K562 (cell line): ENCODE measurements at regions not wholly inside any gene's neighbourhood (a gene's known extent, or its start where the extent isn't known, plus 50 kb on each side); places are given as distances from the start of the nearest gene placed in this dataset.

Experiments used
- ATAC-seq: fragments of 200-7000 bp; cut with Tn5 transposase; 3 replicates; pipeline ENCODE4 v1.9.1; 2020; ENCODE audit warnings: moderate library complexity
- BruUV-seq: library from RNA; stranded (reverse); fragments of 400-500 nt; replicated peaks from 2 replicates; lab custom pipeline; 2021; lab: Mats Ljungman, UMichigan
- CTCF ChIA-PET: fragments of 300-600 bp; formaldehyde crosslinking; extraction: SDS; loops from one replicate; lab custom pipeline; 2021; ENCODE audit warnings: low intra/inter-chr PET ratio; lab: Yijun Ruan, JAX
- POLR2A ChIA-PET: fragments of 300-600, 350-650 bp; sonication (Branson Sonifier 250); formaldehyde crosslinking; extraction: SDS; loops from one replicate; lab custom pipeline; 2021; ENCODE audit warnings: antibody characterized with exemption, inconsistent platforms; lab: Yijun Ruan, JAX
- DNase-seq, 4 experiments: peaks; one replicate each; pipeline versions ENCODE4 v3.0.0 to v3.0.0-alpha.2; 2011 to 2018; ENCODE audit warnings: low spot score in 3 of 4, mixed read lengths in 3 of 4; ENCODE audit errors: extremely low read depth in 1 of 4
- FAIRE-seq: peaks from 2 replicates; lab custom pipeline; 2011; peaks lifted over from hg19 to GRCh38; lab: Jason Lieb, UNC
- H2AFZ ChIP-seq: 2 replicates; pipeline ENCODE4 v1.6.0; 2011; ENCODE audit warnings: low read depth, low read length, control low read depth, inconsistent platforms
- H3K27ac ChIP-seq: fragments of 200-600 bp; 3 replicates; pipeline ENCODE4 v1.8.0; 2011; ENCODE audit warnings: low read depth, mild to moderate bottlenecking, control low read depth, inconsistent platforms, low read length, moderate library complexity, mixed read lengths; ENCODE audit errors: extremely low read depth
- H3K27me3 ChIP-seq, 2 experiments: fragments of 300-600 bp in 1 of 2; 2 replicates in 1 of 2; 3 replicates in 1 of 2; pipeline versions ENCODE4 v1.6.0 to v1.8.0; 2011; ENCODE audit warnings: inconsistent platforms in 2 of 2, low read length in 2 of 2, mild to moderate bottlenecking in 1 of 2, mixed read lengths in 1 of 2, moderate library complexity in 1 of 2; ENCODE audit not compliant: control insufficient read depth in 2 of 2, insufficient read depth in 2 of 2
- H3K36me3 ChIP-seq: fragments of 300-600 bp; 3 replicates; pipeline ENCODE4 v1.8.0; 2011; ENCODE audit warnings: mild to moderate bottlenecking, low read length, inconsistent platforms; ENCODE audit not compliant: control insufficient read depth, insufficient read depth
- H3K4me1 ChIP-seq, 2 experiments: fragments of 200-600 bp in 1 of 2; replicated peaks in 1 of 2; 2 replicates in 1 of 2; 3 replicates in 1 of 2; pipeline versions ENCODE4 v1.5.1 to v1.8.0; 2011; ENCODE audit warnings: inconsistent platforms in 2 of 2, low read length in 2 of 2, mild to moderate bottlenecking in 1 of 2, mixed read lengths in 1 of 2, moderate library complexity in 1 of 2; ENCODE audit not compliant: control insufficient read depth in 2 of 2, insufficient read depth in 2 of 2
- H3K4me2 ChIP-seq: 2 replicates; pipeline ENCODE4 v1.6.1; 2011; ENCODE audit warnings: low read length, control low read depth, inconsistent platforms, mixed read lengths; ENCODE audit not compliant: insufficient read depth
- H3K4me3 ChIP-seq: fragments of 200-600 bp; sonication (generic), shearing (Covaris generic); 2 replicates; pipeline ENCODE4 v1.5.1; 2016; ENCODE audit warnings: control low read depth, inconsistent platforms
- H3K79me2 ChIP-seq: fragments of 200-600 bp; 3 replicates; pipeline ENCODE4 v1.8.0; 2011; ENCODE audit warnings: low read length, inconsistent platforms; ENCODE audit not compliant: control insufficient read depth, insufficient read depth
- H3K9ac ChIP-seq, 2 experiments: 2 replicates each; pipeline versions ENCODE4 v1.6.0 to v1.6.1; 2011; ENCODE audit warnings: low read depth in 2 of 2, low read length in 2 of 2, control low read depth in 1 of 2, inconsistent platforms in 1 of 2, mild to moderate bottlenecking in 1 of 2, mixed read lengths in 1 of 2; ENCODE audit not compliant: insufficient read depth in 1 of 2
- H3K9me1 ChIP-seq: one replicate; pipeline ENCODE4 v1.6.0; 2011; ENCODE audit warnings: inconsistent platforms, mild to moderate bottlenecking, low read length, moderate library complexity; ENCODE audit not compliant: control insufficient read depth, insufficient read depth
- H3K9me3 ChIP-seq: replicated peaks from 2 replicates; pipeline ENCODE4 v1.5.1; 2011; ENCODE audit warnings: low read depth, low read length, inconsistent platforms; ENCODE audit not compliant: control insufficient read depth, insufficient read depth
- H4K20me1 ChIP-seq: replicated peaks from 2 replicates; pipeline ENCODE4 v1.6.1; 2011; ENCODE audit warnings: low read length, inconsistent platforms, mixed read lengths; ENCODE audit not compliant: control insufficient read depth, insufficient read depth
- AFF4 ChIP-seq: sonication (generic); formaldehyde crosslinking; IDR thresholded peaks from 2 replicates; pipeline ENCODE4 v1.8.0; 2023; ENCODE audit warnings: mild to moderate bottlenecking, missing genetic modification reagents
- ELF4 ChIP-seq: fragments of 450-650 bp; formaldehyde crosslinking; IDR thresholded peaks from 2 replicates; pipeline ENCODE4 v1.4.0; 2022; ENCODE audit warnings: missing genetic modification characterization
- GABPB2 ChIP-seq: fragments of 250-450 bp; sonication (Bioruptor Pico); conservative IDR thresholded peaks from 2 replicates; pipeline ENCODE4 v1.5.1; 2021; ENCODE audit warnings: mild to moderate bottlenecking
- GTF2F1 ChIP-seq: IDR thresholded peaks from 2 replicates; pipeline ENCODE4 v1.6.1; 2011; ENCODE audit warnings: low read depth, low read length, improper control_type of control experiment
- IFI16 ChIP-seq: fragments of 250-450 bp; sonication (Bioruptor Pico); IDR thresholded peaks from 2 replicates; pipeline ENCODE4 v2.1.2; 2022; ENCODE audit warnings: mild to moderate bottlenecking, inconsistent platforms
- PHF20 ChIP-seq: fragments of 450-650 bp; IDR thresholded peaks from 2 replicates; pipeline ENCODE4 v1.6.1; 2018; ENCODE audit not compliant: partially characterized antibody
- POLR2AphosphoS2 ChIP-seq: IDR thresholded peaks from 2 replicates; pipeline ENCODE4 v1.6.1; 2012; ENCODE audit warnings: low read length, improper control_type of control experiment
- RBBP5 ChIP-seq: fragments of 200-600 bp; sonication (generic); IDR thresholded peaks from 2 replicates; pipeline ENCODE4 v1.6.1; 2012; ENCODE audit warnings: borderline replicate concordance, mild to moderate bottlenecking, low read length, control low read depth, inconsistent platforms; ENCODE audit not compliant: insufficient read depth, poor library complexity, severe bottlenecking
- RUNX1 ChIP-seq: sonication (generic); IDR thresholded peaks from 2 replicates; pipeline ENCODE4 v1.6.1; 2016; ENCODE audit warnings: antibody characterized with exemption, low read depth
- SUPT5H ChIP-seq: fragments of 450-650 bp; IDR thresholded peaks from 2 replicates; pipeline ENCODE4 v1.6.1; 2016
- TAF9B ChIP-seq: fragments of 450-650 bp; IDR thresholded peaks from 2 replicates; pipeline ENCODE4 v1.6.1; 2018; ENCODE audit warnings: mild to moderate bottlenecking; ENCODE audit not compliant: partially characterized antibody
- ZC3H4 ChIP-seq: sonication (generic); formaldehyde crosslinking; IDR thresholded peaks from 2 replicates; pipeline ENCODE4 v1.9.0; 2021; ENCODE audit warnings: missing genetic modification reagents, borderline replicate concordance
- ZNF766 ChIP-seq: fragments of 200-800 bp; sonication (Bioruptor generic); conservative IDR thresholded peaks from 2 replicates; pipeline ENCODE4 v1.6.1; 2016; ENCODE audit warnings: missing genetic modification characterization, missing compliant biosample characterization
- WGBS: fragments of 100-300 bp; shearing (Covaris generic); methylation state at CpG from one replicate; pipeline ENCODE4 v1.1.6; 2016; ENCODE audit warnings: low coverage, mixed read lengths; ENCODE audit not compliant: insufficient coverage; ENCODE audit errors: missing lambda C conversion rate; 5-methylcytosine and 5-hydroxymethylcytosine counted together
- in situ Hi-C: fragments of 300-500 bp; cut with MboI; formaldehyde crosslinking; loops from 4 replicates; pipeline ENCODE4 v1.15.0; 2018; ENCODE audit warnings: inconsistent platforms, mixed read lengths
- intact Hi-C: fragments of 100-400 bp; cut with micrococcal nuclease; formaldehyde crosslinking; loops from 2 replicates; pipeline ENCODE4 v1.14.2; 2022
- TF ChIP-seq, protein P1 (sequence below), 2 experiments: fragments of 450-650 bp; conservative IDR thresholded peaks; 2 replicates each; pipeline ENCODE4 v1.6.1; 2017; ENCODE audit warnings: mild to moderate bottlenecking in 2 of 2, moderate library complexity in 2 of 2

GRCh38 chr22:47804281-47804680, 1041.8 kb downstream of the TBC1D22A start:
- CTCF ChIA-PET: no interaction called here
- Histone ChIP-seq H3K4me2 (no peak overlapping the region), H3K9ac (no peak overlapping the region), H3K27ac (no peak overlapping the region), H4K20me1 (no peaks in the 10 kb centered on the region), H3K4me1 (no peaks in the 10 kb centered on the region), H3K4me3 (no peak overlapping the region), H3K79me2 (no peaks in the 10 kb centered on the region), H2AFZ (no peak overlapping the region), H3K27me3 (no peaks in the 10 kb centered on the region), H3K9me3 (no peaks in the 10 kb centered on the region), H3K9me1 (no peaks in the 10 kb centered on the region), H3K36me3 (no peaks in the 10 kb centered on the region)
- intact Hi-C loops: no loop called here
- in situ Hi-C loops: no loop called here
- DNase-seq: no peak
- 95% methylated on average over 6 of the region's 6 CpGs for WGBS
- TF ChIP-seq ZC3H4 (CRISPR knock-in tag): no peak
- no peak for TF ChIP-seq PHF20
- no peak for TF ChIP-seq RUNX1
- no peak for TF ChIP-seq SUPT5H
- TF ChIP-seq GTF2F1: no peak
- TF ChIP-seq GABPB2: no peak
- TF ChIP-seq, protein P1, sequence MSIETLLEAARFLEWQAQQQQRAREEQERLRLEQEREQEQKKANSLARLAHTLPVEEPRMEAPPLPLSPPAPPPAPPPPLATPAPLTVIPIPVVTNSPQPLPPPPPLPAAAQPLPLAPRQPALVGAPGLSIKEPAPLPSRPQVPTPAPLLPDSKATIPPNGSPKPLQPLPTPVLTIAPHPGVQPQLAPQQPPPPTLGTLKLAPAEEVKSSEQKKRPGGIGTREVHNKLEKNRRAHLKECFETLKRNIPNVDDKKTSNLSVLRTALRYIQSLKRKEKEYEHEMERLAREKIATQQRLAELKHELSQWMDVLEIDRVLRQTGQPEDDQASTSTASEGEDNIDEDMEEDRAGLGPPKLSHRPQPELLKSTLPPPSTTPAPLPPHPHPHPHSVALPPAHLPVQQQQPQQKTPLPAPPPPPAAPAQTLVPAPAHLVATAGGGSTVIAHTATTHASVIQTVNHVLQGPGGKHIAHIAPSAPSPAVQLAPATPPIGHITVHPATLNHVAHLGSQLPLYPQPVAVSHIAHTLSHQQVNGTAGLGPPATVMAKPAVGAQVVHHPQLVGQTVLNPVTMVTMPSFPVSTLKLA (conservative IDR thresholded peaks at IDR 0.05): no peak
- no peak for TF ChIP-seq POLR2AphosphoS2
- TF ChIP-seq IFI16 (CRISPR knock-in tag): no peak
- TF ChIP-seq ZNF766 (CRISPR knock-in tag): no peak
- no peak for TF ChIP-seq ELF4 (CRISPR knock-in tag)
- TF ChIP-seq AFF4 (CRISPR knock-in tag): no peak
- TF ChIP-seq RBBP5: no peak
- TF ChIP-seq TAF9B: no peak
- no TSS peak for BruUV-seq
- no peak for ATAC-seq
- FAIRE-seq: no peak
- POLR2A ChIA-PET: interaction anchor here (0.7 kb wide), 1 partner anchor 12 kb away, joined by 3 read pairs; no protein-coding TSS in a partner anchor
